Tibial nerve (tissue), 4 donors: ENCODE measurements at regions not wholly inside any gene's neighbourhood (a gene's known extent, or its start where the extent isn't known, plus 50 kb on each side); places are given as distances from the start of the nearest gene placed in this dataset.

ENCODE experiments used
- DNase-seq, 2 donors: peaks; one replicate each; pipeline ENCODE4 v3.0.0-alpha.2; 2019; ENCODE audit warnings: low spot score in 2 of 2
- H3K27ac ChIP-seq, 4 donors: fragments of 200-600 bp; sonication (generic) in 3 of 4; one replicate each; pipeline ENCODE4 v1.5.1; 2017 to 2019; ENCODE audit warnings: mild to moderate bottlenecking in 1 of 4
- H3K27me3 ChIP-seq, 2 donors: fragments of 200-600 bp; sonication (generic) in 1 of 2; one replicate each; pipeline versions ENCODE4 v1.5.1 to v1.6.0; 2017 to 2019
- H3K36me3 ChIP-seq, 3 donors: fragments of 200-600 bp; sonication (generic); one replicate each; pipeline ENCODE4 v1.5.1; 2018 to 2019
- H3K4me1 ChIP-seq, 4 donors: fragments of 200-600 bp; sonication (generic) in 3 of 4; one replicate each; pipeline ENCODE4 v1.5.1; 2017 to 2019
- H3K4me3 ChIP-seq, 4 donors: fragments of 200-600 bp; sonication (generic) in 3 of 4; one replicate each; pipeline ENCODE4 v1.5.1; 2017 to 2019; ENCODE audit warnings: mild to moderate bottlenecking in 1 of 4, moderate library complexity in 1 of 4
- H3K9me3 ChIP-seq, 4 donors: fragments of 200-600 bp; sonication (generic) in 3 of 4; one replicate each; pipeline ENCODE4 v1.5.1; 2017 to 2019
- EP300 ChIP-seq, 2 donors: sonication (generic); formaldehyde crosslinking; IDR thresholded peaks; one replicate each; pipeline ENCODE4 v1.6.1; 2017; ENCODE audit warnings: antibody characterized with exemption in 2 of 2, mild to moderate bottlenecking in 1 of 2
- POLR2A ChIP-seq, 2 donors: fragments of 450-650 bp; IDR thresholded peaks; one replicate each; pipeline ENCODE4 v1.6.1; 2017; ENCODE audit warnings: antibody characterized with exemption in 2 of 2, mild to moderate bottlenecking in 2 of 2, moderate library complexity in 2 of 2
- WGBS, 2 donors: methylation state at CpG; one replicate each; pipeline ENCODE4 v1.1.5; 2018; 5-methylcytosine and 5-hydroxymethylcytosine counted together
- TF ChIP-seq, protein P1 (sequence below), 5 experiments: fragments of 200-600 bp in 3 of 5; fragments of 450-650 bp in 2 of 5; sonication (generic) in 3 of 5; IDR thresholded peaks; one replicate each; pipeline ENCODE4 v1.5.1; 2016 to 2019; ENCODE audit warnings: antibody characterized with exemption in 5 of 5, mild to moderate bottlenecking in 3 of 5, moderate library complexity in 2 of 5

GRCh38 chr4:17265139-17265538, 246.8 kb downstream of the QDPR start:
- H3K9me3 ChIP-seq: no peaks in the 10 kb centered on the region
- H3K27ac ChIP-seq: no peak overlapping the region
- no peak for TF ChIP-seq EP300 (IDR thresholded peaks at IDR 0.05)
- TF ChIP-seq POLR2A (IDR thresholded peaks at IDR 0.05): no peak
- TF ChIP-seq, protein P1, sequence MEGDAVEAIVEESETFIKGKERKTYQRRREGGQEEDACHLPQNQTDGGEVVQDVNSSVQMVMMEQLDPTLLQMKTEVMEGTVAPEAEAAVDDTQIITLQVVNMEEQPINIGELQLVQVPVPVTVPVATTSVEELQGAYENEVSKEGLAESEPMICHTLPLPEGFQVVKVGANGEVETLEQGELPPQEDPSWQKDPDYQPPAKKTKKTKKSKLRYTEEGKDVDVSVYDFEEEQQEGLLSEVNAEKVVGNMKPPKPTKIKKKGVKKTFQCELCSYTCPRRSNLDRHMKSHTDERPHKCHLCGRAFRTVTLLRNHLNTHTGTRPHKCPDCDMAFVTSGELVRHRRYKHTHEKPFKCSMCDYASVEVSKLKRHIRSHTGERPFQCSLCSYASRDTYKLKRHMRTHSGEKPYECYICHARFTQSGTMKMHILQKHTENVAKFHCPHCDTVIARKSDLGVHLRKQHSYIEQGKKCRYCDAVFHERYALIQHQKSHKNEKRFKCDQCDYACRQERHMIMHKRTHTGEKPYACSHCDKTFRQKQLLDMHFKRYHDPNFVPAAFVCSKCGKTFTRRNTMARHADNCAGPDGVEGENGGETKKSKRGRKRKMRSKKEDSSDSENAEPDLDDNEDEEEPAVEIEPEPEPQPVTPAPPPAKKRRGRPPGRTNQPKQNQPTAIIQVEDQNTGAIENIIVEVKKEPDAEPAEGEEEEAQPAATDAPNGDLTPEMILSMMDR (IDR thresholded peaks at IDR 0.05): no peak
- DNase-seq: no peak
- no peaks in the 10 kb centered on the region for H3K36me3 ChIP-seq
- no peak overlapping the region for H3K4me3 ChIP-seq
- no peaks in the 10 kb centered on the region for H3K4me1 ChIP-seq
- H3K27me3 ChIP-seq: no peaks in the 10 kb centered on the region
- WGBS, 2 donors: 69 to 70% methylated on average over 2 of the region's 2 CpGs

DNA sequence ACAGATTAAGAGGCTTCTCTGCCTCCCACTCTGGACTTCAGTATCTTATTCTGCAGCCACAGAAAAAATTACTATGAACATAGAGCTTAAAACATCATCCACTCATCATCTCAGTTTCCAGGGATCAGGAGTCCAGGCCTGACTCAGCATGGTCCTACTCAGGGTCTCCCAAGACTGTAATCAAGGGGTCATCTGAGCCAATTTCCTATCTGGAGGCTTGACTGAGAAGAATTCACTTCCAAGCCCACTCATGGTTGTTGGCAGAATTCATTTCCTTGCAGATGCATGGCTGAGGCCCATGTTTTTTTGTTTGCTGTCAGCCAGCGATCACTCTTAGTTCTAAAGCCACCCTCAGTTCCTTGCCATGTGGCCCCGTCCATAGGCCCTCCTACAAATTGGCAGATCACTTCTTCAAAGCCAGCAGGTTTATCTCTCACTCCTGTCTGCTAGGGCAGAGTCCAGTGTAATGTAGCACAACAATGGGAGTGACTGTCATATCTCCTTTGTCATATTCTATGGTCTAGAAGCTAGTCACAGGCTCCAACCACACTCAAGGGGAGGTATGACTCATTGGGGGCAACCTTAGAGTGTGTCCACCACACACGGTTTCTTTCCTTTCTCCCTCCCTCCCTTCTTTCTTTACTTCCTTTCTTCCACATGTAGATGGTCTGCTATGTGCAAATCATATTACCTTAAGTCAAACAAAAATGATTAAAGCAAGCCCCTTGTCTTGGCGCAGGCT, 251.6 kb downstream of the QDPR start:
- no peaks in the 10 kb centered on the region for H3K4me1 ChIP-seq
- H3K9me3 ChIP-seq: no peaks in the 10 kb centered on the region
- 79 to 87% methylated on average over 4 of the region's 4 CpGs for WGBS, 2 donors
- H3K27ac ChIP-seq: no peak overlapping the region
- no peak overlapping the region for H3K4me3 ChIP-seq
- no peak for TF ChIP-seq POLR2A (IDR thresholded peaks at IDR 0.05)
- TF ChIP-seq, protein P1 (IDR thresholded peaks at IDR 0.05): no peak
- TF ChIP-seq EP300 (IDR thresholded peaks at IDR 0.05): no peak
- H3K27me3 ChIP-seq: no peaks in the 10 kb centered on the region
- DNase-seq: no peak
- H3K36me3 ChIP-seq: no peaks in the 10 kb centered on the region

DNA sequence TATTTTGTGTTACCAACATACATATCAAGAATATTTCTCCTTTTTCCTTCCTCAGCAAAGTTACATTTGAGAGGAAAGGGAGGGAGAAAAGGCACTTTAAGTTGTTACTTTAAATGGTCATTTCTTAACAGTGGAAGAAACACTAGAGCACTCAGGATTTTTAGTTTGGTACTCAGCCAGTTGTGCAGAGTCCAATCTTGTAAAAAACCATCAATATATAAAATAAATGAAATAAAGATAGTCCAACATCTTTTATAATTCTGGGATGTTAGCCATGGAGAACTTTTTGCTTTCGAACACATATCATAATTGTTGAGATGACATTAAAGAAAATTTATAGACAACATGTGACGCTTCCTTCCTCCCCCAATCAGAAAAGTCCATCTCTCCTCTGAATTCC, 253.8 kb downstream of the QDPR start:
- TF ChIP-seq, protein P1 (IDR thresholded peaks at IDR 0.05): no peak
- TF ChIP-seq POLR2A (IDR thresholded peaks at IDR 0.05) (no peak), EP300 (IDR thresholded peaks at IDR 0.05) (no peak)
- Histone ChIP-seq H3K27me3 (no peaks in the 10 kb centered on the region), H3K27ac (no peak overlapping the region), H3K4me3 (no peak overlapping the region), H3K36me3 (no peaks in the 10 kb centered on the region), H3K9me3 (no peaks in the 10 kb centered on the region), H3K4me1 (no peaks in the 10 kb centered on the region)
- no peak for DNase-seq
- WGBS, 2 donors: 85 to 95% methylated on average over 2 of the region's 2 CpGs

DNA sequence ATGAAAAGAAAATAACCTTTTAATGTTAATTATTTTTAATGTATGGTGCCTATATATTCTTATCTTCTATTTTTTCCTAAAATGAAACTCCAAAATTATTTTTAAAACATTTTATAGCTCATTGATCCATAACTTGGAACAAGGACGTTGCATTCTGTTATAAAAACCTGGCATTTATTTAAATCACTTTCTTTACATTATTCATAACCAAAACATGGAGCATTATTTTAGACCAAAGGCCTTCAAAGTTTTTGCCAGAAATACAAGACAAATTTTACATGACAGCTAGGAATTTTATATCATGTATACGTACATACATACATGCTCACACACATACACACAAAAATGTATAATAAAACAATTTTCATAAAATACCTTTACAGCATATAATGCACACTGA, 259.8 kb downstream of the QDPR start:
- Histone ChIP-seq H3K27ac (no peak overlapping the region), H3K4me1 (no peaks in the 10 kb centered on the region), H3K9me3 (no peaks in the 10 kb centered on the region), H3K27me3 (no peaks in the 10 kb centered on the region), H3K36me3 (no peaks in the 10 kb centered on the region), H3K4me3 (no peak overlapping the region)
- DNase-seq: no peak
- TF ChIP-seq, protein P1 (IDR thresholded peaks at IDR 0.05): no peak
- no peak for TF ChIP-seq EP300 (IDR thresholded peaks at IDR 0.05)
- TF ChIP-seq POLR2A (IDR thresholded peaks at IDR 0.05): no peak
- WGBS, 2 donors: 87 to 89% methylated on average over 2 of the region's 2 CpGs

GRCh38 chr4:17251101-17251500, 260.8 kb downstream of the QDPR start:
- H3K4me1 ChIP-seq: no peaks in the 10 kb centered on the region
- no peaks in the 10 kb centered on the region for H3K27me3 ChIP-seq
- H3K4me3 ChIP-seq: no peak overlapping the region
- no peaks in the 10 kb centered on the region for H3K9me3 ChIP-seq
- TF ChIP-seq POLR2A (IDR thresholded peaks at IDR 0.05): no peak
- TF ChIP-seq, protein P1 (IDR thresholded peaks at IDR 0.05): no peak
- no peak for TF ChIP-seq EP300 (IDR thresholded peaks at IDR 0.05)
- DNase-seq: no peak
- H3K27ac ChIP-seq: no peak overlapping the region
- H3K36me3 ChIP-seq: no peaks in the 10 kb centered on the region
- 60 to 69% methylated on average over 3 of the region's 3 CpGs for WGBS, 2 donors
